Glutamatergic neuron (in vitro differentiated cells): ENCODE measurements at regions not wholly inside any gene's neighbourhood (a gene's known extent, or its start where the extent isn't known, plus 50 kb on each side); places are given as distances from the start of the nearest gene placed in this dataset.

Experiments
- DNase-seq: peaks from one replicate; pipeline ENCODE4 v3.0.0; 2022
- H3K27ac Mint-ChIP-seq: one replicate; pipeline ENCODE4 v1.8.0; 2020; ENCODE audit warnings: mild to moderate bottlenecking, mixed read lengths, inconsistent platforms; ENCODE audit not compliant: unreplicated experiment
- H3K27me3 Mint-ChIP-seq: one replicate; pipeline ENCODE4 v1.8.0; 2020; ENCODE audit warnings: mild to moderate bottlenecking, moderate library complexity, mixed read lengths, inconsistent platforms; ENCODE audit not compliant: unreplicated experiment
- H3K36me3 Mint-ChIP-seq: one replicate; pipeline ENCODE4 v1.8.0; 2020; ENCODE audit warnings: mild to moderate bottlenecking, mixed read lengths, inconsistent platforms; ENCODE audit not compliant: unreplicated experiment
- H3K4me1 Mint-ChIP-seq: one replicate; pipeline ENCODE4 v1.8.0; 2020; ENCODE audit warnings: mild to moderate bottlenecking, low read depth, mixed read lengths, inconsistent platforms; ENCODE audit not compliant: unreplicated experiment
- H3K4me3 Mint-ChIP-seq: one replicate; pipeline ENCODE4 v1.8.0; 2020; ENCODE audit warnings: mild to moderate bottlenecking, mixed read lengths, inconsistent platforms; ENCODE audit not compliant: unreplicated experiment
- H3K9me3 Mint-ChIP-seq: one replicate; pipeline ENCODE4 v1.8.0; 2020; ENCODE audit warnings: mild to moderate bottlenecking, moderate library complexity, mixed read lengths, inconsistent platforms; ENCODE audit not compliant: unreplicated experiment
- TF ChIP-seq, protein P1 (sequence below): fragments of 200-600 bp; sonication (generic); IDR thresholded peaks from one replicate; pipeline ENCODE4 v1.5.0; 2021; ENCODE audit not compliant: partially characterized antibody, unreplicated experiment

DNA sequence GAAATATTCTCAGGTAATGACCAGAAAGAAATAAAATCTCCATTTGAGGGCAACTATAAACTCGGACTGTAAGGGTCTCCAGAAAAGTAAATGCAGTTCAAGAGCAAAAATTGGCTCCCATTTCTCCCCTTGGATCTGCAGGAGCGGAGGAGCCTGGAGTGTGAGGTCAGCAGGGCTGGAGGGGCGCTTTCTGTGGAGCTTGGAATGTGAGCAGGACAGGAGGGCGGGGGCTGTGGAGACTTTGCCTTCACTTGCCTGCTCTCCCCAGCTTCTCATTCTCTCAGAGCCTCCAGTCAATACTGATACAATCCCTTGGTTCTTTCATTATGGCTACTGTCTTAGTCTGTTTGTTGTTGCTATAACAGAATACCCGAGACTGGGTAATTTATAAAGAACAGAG is 162.8 kb upstream of the ANKH start:
- Mint-ChIP-seq H3K27me3 (peaks cover 2% of the 10 kb centered on the region), H3K36me3 (peaks cover 4% of the 10 kb centered on the region), H3K27ac (no peak overlapping the region), H3K9me3 (peaks cover 3% of the 10 kb centered on the region), H3K4me1 (no peaks in the 10 kb centered on the region), H3K4me3 (no peak overlapping the region)
- TF ChIP-seq, protein P1, sequence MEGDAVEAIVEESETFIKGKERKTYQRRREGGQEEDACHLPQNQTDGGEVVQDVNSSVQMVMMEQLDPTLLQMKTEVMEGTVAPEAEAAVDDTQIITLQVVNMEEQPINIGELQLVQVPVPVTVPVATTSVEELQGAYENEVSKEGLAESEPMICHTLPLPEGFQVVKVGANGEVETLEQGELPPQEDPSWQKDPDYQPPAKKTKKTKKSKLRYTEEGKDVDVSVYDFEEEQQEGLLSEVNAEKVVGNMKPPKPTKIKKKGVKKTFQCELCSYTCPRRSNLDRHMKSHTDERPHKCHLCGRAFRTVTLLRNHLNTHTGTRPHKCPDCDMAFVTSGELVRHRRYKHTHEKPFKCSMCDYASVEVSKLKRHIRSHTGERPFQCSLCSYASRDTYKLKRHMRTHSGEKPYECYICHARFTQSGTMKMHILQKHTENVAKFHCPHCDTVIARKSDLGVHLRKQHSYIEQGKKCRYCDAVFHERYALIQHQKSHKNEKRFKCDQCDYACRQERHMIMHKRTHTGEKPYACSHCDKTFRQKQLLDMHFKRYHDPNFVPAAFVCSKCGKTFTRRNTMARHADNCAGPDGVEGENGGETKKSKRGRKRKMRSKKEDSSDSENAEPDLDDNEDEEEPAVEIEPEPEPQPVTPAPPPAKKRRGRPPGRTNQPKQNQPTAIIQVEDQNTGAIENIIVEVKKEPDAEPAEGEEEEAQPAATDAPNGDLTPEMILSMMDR = no peak
- DNase-seq = no peak

- H3K4me1 Mint-ChIP-seq = no peaks in the 10 kb centered on the region
- H3K4me3 Mint-ChIP-seq = no peak overlapping the region
- H3K27ac Mint-ChIP-seq = no peak overlapping the region
- peaks cover 2% of the 10 kb centered on the region for H3K9me3 Mint-ChIP-seq
- no peak for DNase-seq
- TF ChIP-seq, protein P1 = no peak
- H3K36me3 Mint-ChIP-seq = no peaks in the 10 kb centered on the region
- peaks cover 2% of the 10 kb centered on the region for H3K27me3 Mint-ChIP-seq
These were observed 159.6 kb upstream of the ANKH start for GRCh38 chr5:15031180-15031579.

GRCh38 chr5:15027764-15028163 is 156.2 kb upstream of the ANKH start:
- TF ChIP-seq, protein P1 = no peak
- H3K36me3 Mint-ChIP-seq = no peaks in the 10 kb centered on the region
- H3K4me1 Mint-ChIP-seq = no peaks in the 10 kb centered on the region
- peaks cover 2% of the 10 kb centered on the region for H3K27me3 Mint-ChIP-seq
- H3K4me3 Mint-ChIP-seq = no peak overlapping the region
- H3K27ac Mint-ChIP-seq = no peak overlapping the region
- peaks cover 2% of the 10 kb centered on the region for H3K9me3 Mint-ChIP-seq
- no peak for DNase-seq

DNA sequence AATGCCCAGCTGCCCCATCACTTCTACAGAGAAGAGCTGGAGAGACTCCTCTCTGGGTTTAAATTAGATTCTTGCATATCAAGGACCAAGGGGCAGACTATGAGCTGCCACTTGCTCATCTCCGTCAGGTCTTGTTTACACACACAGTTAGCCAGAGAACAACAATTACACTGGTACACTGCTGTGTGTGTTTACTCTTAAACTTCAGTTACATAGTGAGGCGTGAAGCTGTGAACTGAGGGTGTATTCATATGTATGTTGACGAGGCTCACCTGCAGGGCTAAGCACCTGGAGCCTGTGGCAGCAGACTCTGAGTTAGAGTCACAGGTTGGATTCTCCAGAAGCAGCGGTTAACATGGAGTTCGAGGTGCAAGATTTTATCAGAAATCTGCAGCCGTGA is 155.4 kb upstream of the ANKH start:
- Mint-ChIP-seq H3K4me1 (no peaks in the 10 kb centered on the region), H3K27ac (no peak overlapping the region), H3K27me3 (peaks cover 2% of the 10 kb centered on the region), H3K9me3 (peaks cover 2% of the 10 kb centered on the region), H3K36me3 (no peaks in the 10 kb centered on the region), H3K4me3 (no peak overlapping the region)
- TF ChIP-seq, protein P1 = no peak
- no peak for DNase-seq

DNA sequence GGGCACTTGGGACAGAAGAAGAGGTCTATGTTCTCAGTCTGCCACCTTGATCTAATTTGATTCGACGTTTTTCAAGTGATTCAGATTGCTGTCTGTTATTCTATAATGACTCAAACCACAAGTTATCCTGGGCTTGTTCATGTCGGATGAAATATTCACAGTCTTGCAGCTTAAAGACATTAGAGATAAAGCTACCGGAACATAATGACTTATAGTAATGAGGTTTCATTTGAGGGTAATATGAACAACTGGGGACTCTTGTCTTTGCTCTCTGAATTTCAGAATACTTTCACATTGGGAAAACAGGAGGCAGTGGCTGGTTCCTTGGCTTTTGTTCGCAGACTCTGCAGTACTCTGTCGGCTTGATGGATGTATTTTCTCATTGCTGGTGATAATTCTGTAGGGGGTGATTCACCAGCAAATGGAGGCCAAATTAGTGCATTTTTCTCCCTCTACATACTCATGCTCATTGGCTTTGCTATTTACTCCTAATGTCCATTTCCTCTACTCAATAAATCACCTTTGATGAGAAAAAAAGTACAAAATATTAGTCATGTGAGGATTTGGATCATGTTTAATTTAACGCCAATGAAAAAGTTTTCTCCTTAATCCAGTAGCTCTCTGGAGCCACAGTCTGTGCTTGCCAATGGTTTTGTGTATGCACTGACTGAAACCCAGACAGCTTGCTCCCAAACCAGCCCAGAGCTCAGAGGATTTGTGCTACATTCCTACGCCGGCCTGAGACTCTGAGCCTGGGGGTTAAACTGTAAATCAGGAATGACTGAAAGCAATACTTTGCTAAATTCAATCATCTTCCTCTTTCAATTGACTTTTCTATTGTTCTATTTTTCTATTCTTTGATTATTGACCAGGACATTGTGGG is 154.7 kb upstream of the ANKH start:
- no peaks in the 10 kb centered on the region for H3K36me3 Mint-ChIP-seq
- H3K9me3 Mint-ChIP-seq = peaks cover 2% of the 10 kb centered on the region
- TF ChIP-seq, protein P1 = no peak
- H3K4me1 Mint-ChIP-seq = no peaks in the 10 kb centered on the region
- peaks cover 2% of the 10 kb centered on the region for H3K27me3 Mint-ChIP-seq
- no peak overlapping the region for H3K4me3 Mint-ChIP-seq
- no peak overlapping the region for H3K27ac Mint-ChIP-seq
- DNase-seq = no peak
